HG03108 (cell line): ENCODE measurements at regions not wholly inside any gene's neighbourhood (a gene's known extent, or its start where the extent isn't known, plus 50 kb on each side); places are given as distances from the start of the nearest gene placed in this dataset.
"Not testable (repeated sequence)": the region's sequence is repeated elsewhere in the genome, so short reads cannot be mapped to it uniquely, and the experiment has no call there.

Source experiments
- ATAC-seq: cut with Tn5 transposase; IDR thresholded peaks from one replicate; pipeline ENCODE4 v1.9.1; 2021; ENCODE audit warnings: moderate library complexity; ENCODE audit not compliant: unreplicated experiment

- ATAC-seq, result no peak
Observed at GRCh38 chr13:38008636-38009035, 139.1 kb upstream of the TRPC4 start.

- no peak for ATAC-seq
Observed at GRCh38 chr13:38002606-38003005, 133.0 kb upstream of the TRPC4 start.

GRCh38 chr13:37997641-37998040, 128.1 kb upstream of the TRPC4 start:
- no peak for ATAC-seq

GRCh38 chr13:37995092-37995491, 125.5 kb upstream of the TRPC4 start:
- no peak for ATAC-seq

GRCh38 chr13:37986811-37987210, 117.2 kb upstream of the TRPC4 start:
- no peak for ATAC-seq

GRCh38 chr13:37985281-37985680, 115.7 kb upstream of the TRPC4 start:
- no peak for ATAC-seq

GRCh38 chr13:37984357-37984756, 114.8 kb upstream of the TRPC4 start:
- ATAC-seq, result no peak

- no peak for ATAC-seq
Observed at GRCh38 chr13:37981932-37982331, 112.4 kb upstream of the TRPC4 start.

GRCh38 chr13:37978680-37979079, 109.1 kb upstream of the TRPC4 start:
- ATAC-seq, result no peak

- no peak for ATAC-seq
Observed at GRCh38 chr13:37968555-37968954, 99.0 kb upstream of the TRPC4 start.

GRCh38 chr13:37966266-37966665, 96.7 kb upstream of the TRPC4 start:
- no peak for ATAC-seq

GRCh38 chr13:37960427-37960826, 90.9 kb upstream of the TRPC4 start:
- no peak for ATAC-seq

- no peak for ATAC-seq
Observed at GRCh38 chr13:37959284-37959683, 89.7 kb upstream of the TRPC4 start.

- ATAC-seq, result no peak
Observed at GRCh38 chr13:37956536-37956935, 87.0 kb upstream of the TRPC4 start.

GRCh38 chr13:37954597-37954996, 85.0 kb upstream of the TRPC4 start:
- not testable (repeated sequence) for ATAC-seq

- ATAC-seq, result no peak
Observed at GRCh38 chr13:37954191-37954590, 84.6 kb upstream of the TRPC4 start.

- ATAC-seq, result no peak
Observed at GRCh38 chr13:37953696-37954095, 84.1 kb upstream of the TRPC4 start.

GRCh38 chr13:37950016-37950415, 80.4 kb upstream of the TRPC4 start:
- no peak for ATAC-seq

- ATAC-seq, result no peak
Observed at GRCh38 chr13:37947419-37948140, 78.0 kb upstream of the TRPC4 start.

GRCh38 chr13:37945651-37946575, 76.3 kb upstream of the TRPC4 start:
- ATAC-seq, result no peak

GRCh38 chr13:37944869-37945442, 75.4 kb upstream of the TRPC4 start:
- no peak for ATAC-seq
